NCI-H774 (cell line): ENCODE measurements at regions not wholly inside any gene's neighbourhood (a gene's known extent, or its start where the extent isn't known, plus 50 kb on each side); places are given as distances from the start of the nearest gene placed in this dataset.
"Not testable (repeated sequence)": the region's sequence is repeated elsewhere in the genome, so short reads cannot be mapped to it uniquely, and the experiment has no call there.

Source experiments
- DNase-seq: peaks from one replicate; lab custom pipeline; 2025; lab: John Stamatoyannopoulos, UW

DNA sequence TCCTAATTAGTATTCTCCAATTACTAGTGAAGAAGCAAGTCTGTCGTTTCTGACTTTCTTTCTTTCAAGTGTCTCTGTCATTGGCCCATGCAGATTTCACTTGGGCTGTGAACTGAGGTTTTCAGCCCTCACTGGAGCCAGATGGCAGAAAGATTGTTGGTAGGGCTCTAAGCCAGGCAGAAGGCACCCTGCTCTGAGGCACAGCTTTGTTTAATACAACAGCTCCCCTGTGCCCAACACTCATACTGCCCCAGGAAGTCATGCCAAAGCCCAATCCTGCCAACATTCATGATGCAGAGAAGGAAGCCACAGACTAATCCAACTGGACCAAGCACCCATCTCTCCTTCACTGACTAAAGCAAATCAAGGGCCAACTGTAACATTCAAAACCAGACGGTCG, 117.1 kb upstream of the FRG1 start:
- DNase-seq = no peak

GRCh38 chr4:189825466-189825865, 115.2 kb upstream of the FRG1 start:
- no peak for DNase-seq

DNA sequence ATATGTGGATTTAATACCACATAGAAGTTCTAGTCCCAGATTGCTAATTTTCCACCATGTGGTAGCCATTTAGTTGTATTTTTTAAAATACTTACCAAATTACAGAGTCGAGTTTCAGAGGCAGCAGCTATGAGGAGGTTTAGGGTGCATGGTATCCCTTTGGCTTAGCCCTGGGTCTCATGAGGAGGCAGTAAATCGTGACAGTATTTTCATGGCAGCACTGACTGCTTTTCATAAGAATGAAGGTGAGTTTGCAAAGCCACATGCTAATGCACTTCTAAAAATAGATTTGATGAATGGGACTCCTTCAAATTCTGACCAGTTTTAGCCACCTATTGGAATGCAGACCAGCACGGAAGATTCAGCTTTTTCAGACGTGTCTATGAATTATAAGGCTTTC, 114.0 kb upstream of the FRG1 start:
- no peak for DNase-seq

GRCh38 chr4:189828081-189828697, 112.5 kb upstream of the FRG1 start:
- no peak for DNase-seq

DNA sequence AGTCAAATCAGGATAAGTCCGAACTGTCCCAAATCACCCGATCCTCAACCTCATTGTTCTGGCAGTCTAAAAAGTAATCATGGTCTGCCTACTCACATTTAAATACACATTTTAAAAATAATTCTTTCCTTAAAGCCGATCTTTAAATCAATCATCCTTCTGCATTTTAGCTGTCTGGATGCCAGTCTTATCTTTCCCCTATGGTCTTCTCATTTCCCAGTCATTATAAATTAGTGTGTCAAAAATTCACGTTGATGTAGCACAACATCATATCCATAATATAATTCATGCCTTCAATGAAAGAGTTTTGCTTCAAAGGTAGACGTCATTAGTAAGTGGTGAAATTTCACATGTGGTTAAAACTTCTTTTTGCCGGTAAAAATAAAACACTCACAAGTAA, 108.1 kb upstream of the FRG1 start:
- DNase-seq = no peak

DNA sequence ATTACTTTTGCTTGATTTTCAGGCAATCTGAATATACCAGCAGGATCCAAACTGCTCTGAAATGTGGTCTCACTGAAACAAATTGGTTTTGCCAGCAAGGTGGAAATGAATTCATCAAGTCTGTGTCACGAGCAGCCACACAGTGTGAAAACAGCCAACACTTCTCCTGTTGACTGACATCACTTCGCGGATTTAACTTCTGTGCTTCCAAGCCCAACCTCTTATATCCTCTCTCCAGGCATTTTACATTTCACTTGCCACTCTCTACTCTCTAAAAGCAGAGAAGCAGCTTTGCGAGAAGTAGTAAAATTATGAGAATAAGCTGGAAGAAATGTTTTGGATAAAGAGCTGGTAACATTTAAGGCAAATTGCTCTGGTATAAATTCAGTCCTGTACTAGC, 106.1 kb upstream of the FRG1 start:
- DNase-seq = no peak

GRCh38 chr4:189835505-189835904, 105.2 kb upstream of the FRG1 start:
- no peak for DNase-seq

GRCh38 chr4:189837471-189837870, 103.2 kb upstream of the FRG1 start:
- no peak for DNase-seq

GRCh38 chr4:189838821-189839497, 101.7 kb upstream of the FRG1 start:
- no peak for DNase-seq

- no peak for DNase-seq
These were observed 100.3 kb upstream of the FRG1 start for GRCh38 chr4:189840356-189840755.

- no peak for DNase-seq
These were observed 97.2 kb upstream of the FRG1 start for GRCh38 chr4:189843413-189844009.

GRCh38 chr4:189845145-189845846, 95.4 kb upstream of the FRG1 start:
- no peak for DNase-seq

DNA sequence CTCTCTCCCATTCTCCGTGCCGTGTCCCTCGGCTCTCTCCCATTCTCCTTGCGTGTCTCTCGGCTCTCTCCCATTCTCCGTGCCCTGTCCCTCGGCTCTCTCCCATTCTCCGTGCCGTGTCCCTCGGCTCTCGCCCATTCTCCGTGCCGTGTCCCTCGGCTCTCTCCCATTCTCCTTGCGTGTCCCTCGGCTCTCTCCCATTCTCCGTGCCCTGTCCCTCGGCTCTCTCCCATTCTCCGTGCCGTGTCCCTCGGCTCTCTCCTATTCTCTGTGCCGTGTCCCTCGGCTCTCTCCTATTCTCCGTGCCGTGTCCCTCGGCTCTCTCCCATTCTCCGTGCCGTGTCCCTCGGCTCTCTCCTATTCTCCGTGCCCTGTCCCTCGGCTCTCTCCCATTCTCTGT, 94.6 kb upstream of the FRG1 start:
- not testable (repeated sequence) for DNase-seq

GRCh38 chr4:189846608-189847007, 94.1 kb upstream of the FRG1 start:
- DNase-seq = not testable (repeated sequence)

DNA sequence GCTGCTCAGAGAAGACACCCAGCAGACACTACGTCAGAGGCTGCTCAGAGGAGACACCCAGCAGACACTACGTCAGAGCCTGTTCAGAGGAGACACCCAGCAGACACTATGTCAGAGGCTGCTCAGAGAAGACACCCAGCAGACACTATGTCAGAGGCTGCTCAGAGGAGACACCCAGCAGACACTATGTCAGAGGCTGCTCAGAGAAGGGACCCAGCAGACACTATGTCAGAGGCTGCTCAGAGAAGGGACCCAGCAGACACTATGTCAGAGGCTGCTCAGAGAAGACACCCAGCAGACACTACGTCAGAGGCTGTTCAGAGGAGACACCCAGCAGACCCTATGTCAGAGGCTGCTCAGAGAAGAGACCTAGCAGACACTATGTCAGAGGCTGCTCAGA, 92.0 kb upstream of the FRG1 start:
- not testable (repeated sequence) for DNase-seq

- DNase-seq = no peak
These were observed 90.3 kb upstream of the FRG1 start for GRCh38 chr4:189850239-189850856.

- no peak for DNase-seq
These were observed 82.2 kb upstream of the FRG1 start for GRCh38 chr4:189858435-189858834.

GRCh38 chr4:189861101-189861500, 79.6 kb upstream of the FRG1 start:
- DNase-seq = no peak

DNA sequence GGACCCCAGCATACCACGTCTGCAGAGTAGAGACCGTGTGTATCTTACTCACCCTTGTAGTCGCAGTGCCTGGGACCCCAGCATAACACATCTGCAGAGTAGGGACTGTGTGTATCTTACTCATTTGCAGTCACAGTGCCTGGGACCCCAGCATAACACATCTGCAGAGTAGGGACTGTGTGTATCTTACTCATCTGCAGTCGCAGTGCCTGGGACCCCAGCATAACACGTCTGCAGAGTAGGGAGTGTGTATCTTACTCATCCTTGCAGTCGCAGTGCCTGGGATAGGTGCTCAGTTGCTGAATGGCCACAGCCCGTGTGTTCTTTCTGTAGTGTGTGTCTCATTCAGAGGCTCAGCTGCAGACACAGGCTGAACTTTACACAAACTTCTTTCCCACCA, 71.4 kb upstream of the FRG1 start:
- no peak for DNase-seq

- DNase-seq = no peak
These were observed 70.0 kb upstream of the FRG1 start for GRCh38 chr4:189870511-189871234.

DNA sequence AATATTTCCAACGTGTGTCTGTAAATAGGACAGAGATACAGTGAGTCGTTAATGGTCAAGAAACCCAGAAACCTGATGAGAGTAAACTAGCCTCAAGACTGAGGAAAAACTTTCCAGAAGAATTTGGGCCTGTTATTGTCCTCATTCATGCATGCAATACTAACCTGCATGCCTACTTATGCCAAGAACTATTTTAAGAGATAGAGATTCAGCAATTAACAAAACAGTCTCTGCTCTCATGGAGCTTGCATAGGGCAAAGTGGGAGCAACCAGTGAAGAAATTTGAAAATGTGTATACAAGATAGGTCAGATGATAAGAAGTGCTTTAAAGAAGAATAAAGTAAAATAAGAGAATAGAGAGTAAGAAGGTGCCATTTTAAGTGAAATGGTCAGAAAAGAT, 66.1 kb upstream of the FRG1 start:
- no peak for DNase-seq

GRCh38 chr4:189881190-189881589, 59.5 kb upstream of the FRG1 start:
- DNase-seq = not testable (repeated sequence)
